DOHH2 (cell line): ENCODE measurements at regions not wholly inside any gene's neighbourhood (a gene's known extent, or its start where the extent isn't known, plus 50 kb on each side); places are given as distances from the start of the nearest gene placed in this dataset.

Experiments
- H3F3A ChIP-seq: fragments of 200-600 bp; sonication (generic), shearing (Covaris generic); 2 replicates; pipeline ENCODE4 v1.6.0; 2016; ENCODE audit warnings: antibody characterized with exemption, mild to moderate bottlenecking; ENCODE audit not compliant: control insufficient read depth, insufficient read depth
- H3K27ac ChIP-seq: fragments of 200-600 bp; sonication (generic); 2 replicates; pipeline ENCODE4 v1.5.1; 2014; ENCODE audit warnings: low read depth, mild to moderate bottlenecking, low read length, moderate library complexity
- H3K27me3 ChIP-seq: fragments of 200-600 bp; sonication (generic); 2 replicates; pipeline ENCODE4 v1.6.1; 2014; ENCODE audit warnings: mild to moderate bottlenecking, low read length, mixed read lengths; ENCODE audit not compliant: control insufficient read depth
- H3K36me3 ChIP-seq: fragments of 200-600 bp; sonication (generic); 2 replicates; pipeline ENCODE4 v1.6.1; 2014; ENCODE audit warnings: mild to moderate bottlenecking, low read length, moderate library complexity, mixed read lengths; ENCODE audit not compliant: control insufficient read depth
- H3K4me1 ChIP-seq: fragments of 200-600 bp; sonication (generic); 2 replicates; pipeline ENCODE4 v1.6.1; 2014; ENCODE audit warnings: mild to moderate bottlenecking, low read length, mixed read lengths; ENCODE audit not compliant: control insufficient read depth
- H3K4me2 ChIP-seq: fragments of 200-600 bp; sonication (generic); 2 replicates; pipeline ENCODE4 v1.6.0; 2014; ENCODE audit warnings: mild to moderate bottlenecking, low read length, moderate library complexity
- H3K4me3 ChIP-seq: fragments of 200-600 bp; sonication (generic); 2 replicates; pipeline ENCODE4 v1.5.1; 2014; ENCODE audit warnings: mild to moderate bottlenecking, low read length, mixed read lengths
- H3K79me2 ChIP-seq: fragments of 200-600 bp; sonication (generic); 2 replicates; pipeline ENCODE4 v1.6.1; 2014; ENCODE audit warnings: mild to moderate bottlenecking, low read length, mixed read lengths; ENCODE audit not compliant: control insufficient read depth
- H3K9me2 ChIP-seq: fragments of 200-600 bp; sonication (generic); replicated peaks from 2 replicates; pipeline ENCODE4 v1.6.1; 2014; ENCODE audit warnings: mild to moderate bottlenecking, low read length, mixed read lengths; ENCODE audit not compliant: control insufficient read depth
- H3K9me3 ChIP-seq: fragments of 200-600 bp; sonication (generic); 2 replicates; pipeline ENCODE4 v1.6.1; 2014; ENCODE audit warnings: antibody characterized with exemption, low read length, mixed read lengths; ENCODE audit not compliant: control insufficient read depth, insufficient read depth
- H4K20me1 ChIP-seq: fragments of 200-600 bp; sonication (generic); 2 replicates; pipeline ENCODE4 v1.6.0; 2014; ENCODE audit warnings: low read depth, mild to moderate bottlenecking, antibody characterized with exemption, low read length, moderate library complexity; ENCODE audit not compliant: control insufficient read depth, insufficient read depth
- CTCF ChIP-seq: fragments of 200-600 bp; sonication (generic); IDR thresholded peaks from one replicate; pipeline ENCODE4 v1.5.1; 2014; ENCODE audit warnings: antibody characterized with exemption, mild to moderate bottlenecking, low read depth, low read length; ENCODE audit not compliant: poor library complexity, severe bottlenecking
- EZH2phosphoT487 ChIP-seq: fragments of 200-600 bp; sonication (generic); IDR thresholded peaks from 2 replicates; pipeline ENCODE4 v1.6.1; 2017; ENCODE audit warnings: borderline replicate concordance, mild to moderate bottlenecking, antibody characterized with exemption, low read length, moderate library complexity, mixed read lengths

- Histone ChIP-seq H3K36me3 (no peaks in the 10 kb centered on the region), H3K79me2 (no peaks in the 10 kb centered on the region), H4K20me1 (no peaks in the 10 kb centered on the region), H3K27ac (no peak overlapping the region), H3K4me2 (no peak overlapping the region), H3K9me2 (no peaks in the 10 kb centered on the region), H3K4me3 (no peak overlapping the region), H3K4me1 (peaks cover 18% of the 10 kb centered on the region), H3F3A (no peaks in the 10 kb centered on the region), H3K9me3 (no peaks in the 10 kb centered on the region), H3K27me3 (no peaks in the 10 kb centered on the region)
- TF ChIP-seq CTCF: no peak
- TF ChIP-seq EZH2phosphoT487: no peak
These were observed 67.3 kb downstream of the VCPKMT start for GRCh38 chr14:50049093-50049492.

DNA sequence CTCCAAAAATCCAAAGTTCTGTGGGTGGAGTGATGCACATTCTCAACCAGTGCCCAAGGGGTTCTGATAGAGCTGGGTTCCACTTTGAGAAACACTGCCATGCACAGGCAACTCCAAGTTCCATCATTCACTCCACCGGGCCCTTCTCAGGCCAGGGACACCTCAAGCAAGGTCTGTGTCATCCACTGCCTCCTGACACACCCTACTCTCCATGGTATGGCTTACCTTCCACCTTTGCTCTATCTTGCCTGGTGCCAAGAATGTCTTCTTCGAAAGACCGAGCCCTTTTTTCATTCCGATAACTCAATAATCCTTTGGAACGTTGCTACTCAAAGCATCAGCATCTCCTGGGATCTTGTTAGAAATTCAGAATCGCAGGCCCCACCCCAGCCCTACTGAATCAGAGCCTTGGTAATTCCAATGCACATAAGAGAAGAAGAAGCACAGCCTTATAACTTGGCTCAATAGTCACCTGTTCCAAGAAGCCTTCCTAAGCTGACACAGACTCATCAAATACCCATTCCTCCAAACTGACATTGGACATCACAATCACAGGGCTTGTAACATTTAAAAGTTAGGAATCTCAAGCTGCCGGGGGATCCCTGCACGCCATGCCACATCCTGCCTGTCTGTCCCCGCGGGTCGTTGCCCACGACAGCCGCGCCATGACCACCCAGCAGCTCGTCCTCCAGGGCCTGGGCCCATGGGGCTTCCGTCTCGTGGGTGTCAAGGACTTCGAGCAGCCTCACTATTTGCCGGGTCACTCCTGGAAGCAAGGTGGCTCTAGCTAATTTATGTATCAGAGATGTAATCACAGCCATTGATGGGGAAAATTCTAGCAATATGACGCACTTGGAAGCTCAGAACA is 66.4 kb downstream of the VCPKMT start:
- TF ChIP-seq EZH2phosphoT487 (no peak), CTCF (no peak)

DNA sequence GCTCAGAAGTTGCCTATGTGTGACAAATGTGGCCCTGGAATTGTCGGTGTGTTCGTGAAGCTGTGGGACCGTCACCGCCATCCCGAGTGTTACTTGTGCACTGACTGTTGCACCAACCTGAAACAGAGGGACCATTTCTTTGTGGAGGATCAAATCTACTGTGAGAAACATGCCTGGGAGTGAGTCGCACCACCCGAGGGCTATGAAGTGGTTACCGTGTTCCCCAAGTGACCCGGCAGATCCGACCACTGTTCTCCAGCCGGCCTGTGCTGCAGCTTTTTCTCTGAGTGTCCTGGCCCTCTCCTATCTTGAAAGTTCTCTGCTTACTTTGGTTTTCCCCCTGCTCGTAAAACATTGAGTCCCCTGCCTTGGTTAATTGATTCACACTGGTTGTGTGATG is 65.3 kb downstream of the VCPKMT start:
- H3K9me2 ChIP-seq: no peaks in the 10 kb centered on the region
- no peaks in the 10 kb centered on the region for H3K79me2 ChIP-seq
- H3F3A ChIP-seq: no peaks in the 10 kb centered on the region
- H3K27ac ChIP-seq: no peak overlapping the region
- H3K4me2 ChIP-seq: no peak overlapping the region
- H3K27me3 ChIP-seq: no peaks in the 10 kb centered on the region
- TF ChIP-seq EZH2phosphoT487 (no peak), CTCF (no peak)
- H4K20me1 ChIP-seq: no peaks in the 10 kb centered on the region
- H3K36me3 ChIP-seq: no peaks in the 10 kb centered on the region
- H3K4me1 ChIP-seq: peaks cover 7% of the 10 kb centered on the region
- no peak overlapping the region for H3K4me3 ChIP-seq
- no peaks in the 10 kb centered on the region for H3K9me3 ChIP-seq

More for the DNA sequence above, 66.4 kb downstream of the VCPKMT start:
- Histone ChIP-seq H3K4me1 (peaks cover 10% of the 10 kb centered on the region), H3K4me3 (no peak overlapping the region), H3K36me3 (no peaks in the 10 kb centered on the region), H3F3A (no peaks in the 10 kb centered on the region), H3K27me3 (no peaks in the 10 kb centered on the region), H3K27ac (no peak overlapping the region), H3K79me2 (no peaks in the 10 kb centered on the region), H3K9me2 (no peaks in the 10 kb centered on the region), H3K9me3 (no peaks in the 10 kb centered on the region), H4K20me1 (no peaks in the 10 kb centered on the region), H3K4me2 (no peak overlapping the region)
